ENCODE measurements at regions not wholly inside any gene's neighbourhood (a gene's known extent, or its start where the extent isn't known, plus 50 kb on each side); places are given as distances from the start of the nearest gene placed in this dataset.

DNA sequence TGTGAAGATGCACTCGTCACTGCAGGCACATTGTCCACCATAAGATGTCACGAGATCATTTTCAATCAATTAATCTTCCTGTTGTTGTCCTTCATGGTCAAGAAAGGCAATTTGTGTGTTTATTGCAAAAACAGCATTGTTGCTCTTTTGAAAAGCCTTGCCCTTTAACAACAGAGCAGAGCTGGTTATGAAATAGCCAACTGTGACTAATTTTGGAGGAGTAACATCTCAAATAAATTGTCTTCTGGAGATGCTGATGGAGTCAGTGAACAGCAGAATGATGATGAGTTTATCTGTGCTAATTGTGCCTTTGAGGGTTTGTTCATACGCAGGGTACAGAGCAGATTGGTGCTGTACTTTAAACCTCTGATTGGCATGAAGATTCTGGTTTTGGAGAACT, 88.3 kb upstream of the E2F7 start:
- Histone ChIP-seq H3K27me3 (replicated peaks; ENCODE audit: control insufficient read depth, insufficient read depth, low read length) (no peaks in the 10 kb centered on the region), H3K9me3 (ENCODE audit: control insufficient read depth, low read length) (no peaks in the 10 kb centered on the region), H3K9ac (ENCODE audit: low read length) (no peak overlapping the region), H3K4me3 (ENCODE audit: low read length) (no peak overlapping the region), H3K4me1 (ENCODE audit: control insufficient read depth, insufficient read depth, low read length) (peaks cover 8% of the 10 kb centered on the region), H3K36me3 (ENCODE audit: control insufficient read depth, insufficient read depth, low read length, severe bottlenecking) (no peaks in the 10 kb centered on the region)
- DNase-seq (ENCODE audit: low read depth): peak; percentile 53

DNA sequence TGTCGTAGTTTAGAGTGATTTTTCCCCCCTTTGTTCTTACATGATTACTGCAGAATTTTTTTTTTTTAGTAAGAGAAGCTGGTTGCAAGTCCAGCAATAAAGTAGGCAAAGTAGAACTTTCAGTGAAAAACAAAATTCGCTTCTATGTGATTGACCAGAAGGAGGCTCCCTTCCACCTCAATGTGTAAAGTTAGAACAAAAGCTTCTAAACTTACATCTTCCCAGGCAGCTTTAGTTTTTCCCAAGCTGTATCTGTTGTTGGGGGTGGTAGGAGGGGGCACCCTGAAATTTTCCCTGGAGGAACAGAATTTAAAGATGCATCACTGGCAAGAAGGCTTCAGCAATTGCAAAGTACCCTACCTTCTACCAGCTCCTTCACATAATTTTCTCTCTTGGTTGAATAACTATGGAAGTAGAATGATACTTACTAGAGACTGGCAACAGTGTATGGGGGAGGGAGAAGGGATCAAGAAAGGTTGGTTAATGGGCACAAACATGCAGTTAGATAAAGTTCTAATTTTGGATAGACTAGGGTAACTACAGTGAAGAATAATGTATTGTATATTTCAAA, 87.3 kb upstream of the E2F7 start:
- Histone ChIP-seq H3K4me1 (ENCODE audit: control insufficient read depth, insufficient read depth, low read length) (peaks cover 8% of the 10 kb centered on the region), H3K36me3 (ENCODE audit: control insufficient read depth, insufficient read depth, low read length, severe bottlenecking) (no peaks in the 10 kb centered on the region), H3K4me3 (ENCODE audit: low read length) (no peak overlapping the region), H3K27me3 (replicated peaks; ENCODE audit: control insufficient read depth, insufficient read depth, low read length) (no peaks in the 10 kb centered on the region), H3K9ac (ENCODE audit: low read length) (no peak overlapping the region), H3K9me3 (ENCODE audit: control insufficient read depth, low read length) (no peaks in the 10 kb centered on the region)
- DNase-seq (ENCODE audit: low read depth): peak; percentile 81

DNA sequence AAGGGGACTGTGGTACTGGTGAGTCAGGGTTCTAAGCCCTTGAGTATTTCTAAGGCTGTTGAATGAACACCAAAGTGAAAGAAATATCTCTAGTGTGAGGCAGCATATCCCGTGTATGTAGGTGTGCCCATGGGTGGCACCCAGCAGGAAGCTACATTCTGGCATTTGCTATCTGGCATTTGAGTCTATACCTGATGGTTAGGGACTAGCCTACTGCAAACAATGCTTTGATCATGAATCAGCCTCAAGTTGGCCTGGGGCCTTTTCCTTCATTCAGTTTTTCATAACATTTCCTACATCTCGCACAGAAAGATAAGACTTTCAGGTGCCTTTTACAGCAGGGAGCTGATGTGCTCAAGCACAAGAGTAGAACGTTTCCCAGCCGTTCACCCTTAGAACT, 85.7 kb upstream of the E2F7 start:
- no peaks in the 10 kb centered on the region for H3K9me3 ChIP-seq (ENCODE audit: control insufficient read depth, low read length)
- H3K9ac ChIP-seq (ENCODE audit: low read length): no peak overlapping the region
- H3K36me3 ChIP-seq (ENCODE audit: control insufficient read depth, insufficient read depth, low read length, severe bottlenecking): no peaks in the 10 kb centered on the region
- H3K4me1 ChIP-seq (ENCODE audit: control insufficient read depth, insufficient read depth, low read length): peaks cover 8% of the 10 kb centered on the region
- no peak overlapping the region for H3K4me3 ChIP-seq (ENCODE audit: low read length)
- no peak for DNase-seq (ENCODE audit: low read depth)
- no peaks in the 10 kb centered on the region for H3K27me3 ChIP-seq (replicated peaks; ENCODE audit: control insufficient read depth, insufficient read depth, low read length)

DNA sequence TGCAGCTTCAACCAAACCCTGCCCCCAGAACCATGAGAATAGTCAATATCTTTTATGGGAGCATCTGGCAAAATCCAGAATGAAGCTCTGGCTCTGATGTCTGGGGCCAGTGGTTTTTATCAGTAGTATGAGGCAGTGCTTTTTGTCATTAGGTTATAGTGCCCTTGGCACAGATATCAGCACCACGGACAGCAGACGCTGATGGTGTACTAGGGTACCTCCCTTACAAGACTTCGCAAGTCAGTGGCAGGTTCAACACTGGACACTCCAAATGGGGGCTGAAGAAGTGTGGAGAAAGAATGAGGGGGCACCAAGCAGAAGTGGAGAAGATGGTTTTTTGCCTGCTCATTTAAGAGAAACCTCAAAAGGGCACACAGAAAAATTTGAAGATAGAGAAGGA, 68.2 kb upstream of the E2F7 start:
- Histone ChIP-seq H3K9me3 (ENCODE audit: control insufficient read depth, low read length) (no peaks in the 10 kb centered on the region), H3K36me3 (ENCODE audit: control insufficient read depth, insufficient read depth, low read length, severe bottlenecking) (no peaks in the 10 kb centered on the region), H3K27me3 (replicated peaks; ENCODE audit: control insufficient read depth, insufficient read depth, low read length) (no peaks in the 10 kb centered on the region), H3K9ac (ENCODE audit: low read length) (no peak overlapping the region), H3K4me3 (ENCODE audit: low read length) (no peak overlapping the region), H3K4me1 (ENCODE audit: control insufficient read depth, insufficient read depth, low read length) (no peaks in the 10 kb centered on the region)
- DNase-seq (ENCODE audit: low read depth): peak; percentile 63

DNA sequence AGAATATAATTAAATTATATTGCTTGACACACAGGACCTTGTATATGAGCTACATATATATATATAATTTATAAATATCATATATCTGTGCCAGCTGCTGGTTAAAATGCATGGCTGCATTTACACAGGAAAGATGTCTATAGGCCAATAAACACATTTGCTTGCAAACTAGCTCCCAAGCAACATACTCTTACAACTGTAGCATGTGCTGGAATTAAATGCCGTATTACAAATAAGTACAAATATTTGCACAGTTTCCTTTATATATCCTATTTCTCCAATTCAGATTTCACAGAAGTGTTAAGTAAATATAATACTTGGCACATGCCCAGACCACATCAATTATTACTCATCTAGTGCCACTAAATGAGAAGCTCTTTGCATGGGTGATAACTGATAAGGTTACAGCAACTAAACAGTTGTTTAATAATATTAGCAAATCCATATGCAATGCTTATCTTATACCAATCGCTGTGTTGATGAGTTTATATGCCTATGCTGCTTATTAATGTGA, 66.7 kb upstream of the E2F7 start:
- no peaks in the 10 kb centered on the region for H3K9me3 ChIP-seq (ENCODE audit: control insufficient read depth, low read length)
- DNase-seq (ENCODE audit: low read depth): no peak
- no peak overlapping the region for H3K4me3 ChIP-seq (ENCODE audit: low read length)
- no peaks in the 10 kb centered on the region for H3K36me3 ChIP-seq (ENCODE audit: control insufficient read depth, insufficient read depth, low read length, severe bottlenecking)
- no peak overlapping the region for H3K9ac ChIP-seq (ENCODE audit: low read length)
- H3K4me1 ChIP-seq (ENCODE audit: control insufficient read depth, insufficient read depth, low read length): no peaks in the 10 kb centered on the region
- H3K27me3 ChIP-seq (replicated peaks; ENCODE audit: control insufficient read depth, insufficient read depth, low read length): no peaks in the 10 kb centered on the region

DNA sequence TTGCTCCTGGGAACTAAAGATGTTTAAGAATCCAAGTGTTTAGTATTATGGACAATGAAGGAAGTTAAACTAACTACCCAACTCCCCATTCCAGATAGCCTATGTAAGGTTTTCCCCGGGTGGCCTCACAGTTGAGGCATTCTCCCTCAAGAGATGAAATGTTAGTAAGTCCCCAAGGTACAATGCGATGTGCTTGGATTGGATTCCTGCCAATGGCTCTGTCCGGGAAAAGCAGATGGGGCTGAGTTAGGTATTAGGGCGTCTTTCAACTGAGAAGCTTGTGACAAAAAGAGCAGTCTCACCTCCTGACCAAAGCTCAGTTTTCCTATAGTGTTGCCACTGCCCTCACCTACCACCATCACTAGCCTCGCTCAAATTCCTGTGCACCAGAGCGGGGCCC, 64.8 kb upstream of the E2F7 start:
- Histone ChIP-seq H3K27me3 (replicated peaks; ENCODE audit: control insufficient read depth, insufficient read depth, low read length) (no peaks in the 10 kb centered on the region), H3K9ac (ENCODE audit: low read length) (no peak overlapping the region), H3K4me1 (ENCODE audit: control insufficient read depth, insufficient read depth, low read length) (no peaks in the 10 kb centered on the region), H3K4me3 (ENCODE audit: low read length) (no peak overlapping the region), H3K9me3 (ENCODE audit: control insufficient read depth, low read length) (no peaks in the 10 kb centered on the region), H3K36me3 (ENCODE audit: control insufficient read depth, insufficient read depth, low read length, severe bottlenecking) (no peaks in the 10 kb centered on the region)
- DNase-seq (ENCODE audit: low read depth): no peak

DNA sequence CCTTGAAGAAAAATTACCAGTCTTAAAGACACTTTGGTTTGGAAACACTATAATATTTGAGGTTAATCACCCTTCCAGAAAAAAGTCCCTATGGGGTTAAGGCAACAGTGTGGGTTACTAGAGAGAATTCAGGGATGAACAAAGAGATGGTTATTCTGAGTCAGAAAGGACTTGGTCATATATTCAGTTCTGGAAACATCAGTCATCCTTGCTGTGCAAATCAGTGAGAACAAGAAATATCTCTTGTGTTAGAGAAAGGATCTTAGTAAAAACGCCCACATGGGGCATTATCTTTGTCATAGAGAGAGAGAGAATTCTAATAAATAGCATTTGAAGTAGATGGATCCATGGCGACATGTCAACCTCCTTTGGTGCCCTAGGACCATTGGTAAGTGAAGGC, 59.4 kb upstream of the E2F7 start:
- Histone ChIP-seq H3K9me3 (ENCODE audit: control insufficient read depth, low read length) (no peaks in the 10 kb centered on the region), H3K36me3 (ENCODE audit: control insufficient read depth, insufficient read depth, low read length, severe bottlenecking) (no peaks in the 10 kb centered on the region), H3K4me1 (ENCODE audit: control insufficient read depth, insufficient read depth, low read length) (peaks cover 33% of the 10 kb centered on the region), H3K9ac (ENCODE audit: low read length) (no peak overlapping the region), H3K4me3 (ENCODE audit: low read length) (no peak overlapping the region), H3K27me3 (replicated peaks; ENCODE audit: control insufficient read depth, insufficient read depth, low read length) (no peaks in the 10 kb centered on the region)
- peak; percentile 8 for DNase-seq (ENCODE audit: low read depth)

DNA sequence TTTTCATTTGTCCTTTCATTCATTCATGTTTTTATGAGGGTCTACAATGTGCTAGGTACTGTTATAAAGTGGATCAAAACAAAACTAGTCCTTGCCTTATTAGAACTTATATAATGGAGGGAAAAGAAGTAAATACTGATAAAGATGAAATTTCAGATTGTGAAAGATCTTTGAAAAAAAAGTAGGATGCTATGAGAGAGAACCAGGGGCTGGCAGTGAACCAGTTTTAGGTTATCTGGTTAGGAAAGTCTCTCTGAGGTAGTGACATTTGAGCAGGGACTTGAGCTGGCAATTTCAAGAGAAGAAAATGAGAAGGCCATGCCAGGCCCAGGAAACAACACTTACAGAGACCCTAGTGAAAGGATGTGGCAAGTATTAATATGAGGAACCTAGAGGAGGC, 57.3 kb upstream of the E2F7 start:
- H3K36me3 ChIP-seq (ENCODE audit: control insufficient read depth, insufficient read depth, low read length, severe bottlenecking): no peaks in the 10 kb centered on the region
- DNase-seq (ENCODE audit: low read depth): peak; percentile 55
- H3K9ac ChIP-seq (ENCODE audit: low read length): peak overlapping the region; percentile 52
- no peaks in the 10 kb centered on the region for H3K27me3 ChIP-seq (replicated peaks; ENCODE audit: control insufficient read depth, insufficient read depth, low read length)
- peaks cover 33% of the 10 kb centered on the region for H3K4me1 ChIP-seq (ENCODE audit: control insufficient read depth, insufficient read depth, low read length)
- no peaks in the 10 kb centered on the region for H3K9me3 ChIP-seq (ENCODE audit: control insufficient read depth, low read length)
- peak overlapping the region; percentile 28 for H3K4me3 ChIP-seq (ENCODE audit: low read length)

DNA sequence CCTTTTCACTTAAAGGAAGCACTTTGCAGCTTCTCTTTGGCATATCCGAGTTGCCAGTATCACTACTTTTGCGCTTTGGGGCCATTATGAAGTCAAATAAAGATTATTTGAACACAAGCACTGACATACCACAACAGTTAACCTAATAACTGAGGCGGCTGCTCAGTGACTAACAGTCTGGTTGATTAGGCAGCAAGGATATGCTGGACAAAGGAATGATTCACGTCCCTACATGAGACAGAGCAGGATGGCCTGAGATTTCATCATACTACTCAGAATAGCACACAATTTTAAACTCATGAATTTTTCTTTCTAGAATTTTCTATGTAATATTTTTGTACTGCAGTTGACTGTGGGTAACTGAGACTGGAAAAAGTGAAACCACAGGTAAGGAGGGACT, 56.9 kb upstream of the E2F7 start:
- H3K4me1 ChIP-seq (ENCODE audit: control insufficient read depth, insufficient read depth, low read length): peaks cover 33% of the 10 kb centered on the region
- no peaks in the 10 kb centered on the region for H3K36me3 ChIP-seq (ENCODE audit: control insufficient read depth, insufficient read depth, low read length, severe bottlenecking)
- H3K27me3 ChIP-seq (replicated peaks; ENCODE audit: control insufficient read depth, insufficient read depth, low read length): no peaks in the 10 kb centered on the region
- H3K9ac ChIP-seq (ENCODE audit: low read length): peak overlapping the region; percentile 52
- peak; percentile 91 for DNase-seq (ENCODE audit: low read depth)
- peak overlapping the region; percentile 28 for H3K4me3 ChIP-seq (ENCODE audit: low read length)
- H3K9me3 ChIP-seq (ENCODE audit: control insufficient read depth, low read length): no peaks in the 10 kb centered on the region

DNA sequence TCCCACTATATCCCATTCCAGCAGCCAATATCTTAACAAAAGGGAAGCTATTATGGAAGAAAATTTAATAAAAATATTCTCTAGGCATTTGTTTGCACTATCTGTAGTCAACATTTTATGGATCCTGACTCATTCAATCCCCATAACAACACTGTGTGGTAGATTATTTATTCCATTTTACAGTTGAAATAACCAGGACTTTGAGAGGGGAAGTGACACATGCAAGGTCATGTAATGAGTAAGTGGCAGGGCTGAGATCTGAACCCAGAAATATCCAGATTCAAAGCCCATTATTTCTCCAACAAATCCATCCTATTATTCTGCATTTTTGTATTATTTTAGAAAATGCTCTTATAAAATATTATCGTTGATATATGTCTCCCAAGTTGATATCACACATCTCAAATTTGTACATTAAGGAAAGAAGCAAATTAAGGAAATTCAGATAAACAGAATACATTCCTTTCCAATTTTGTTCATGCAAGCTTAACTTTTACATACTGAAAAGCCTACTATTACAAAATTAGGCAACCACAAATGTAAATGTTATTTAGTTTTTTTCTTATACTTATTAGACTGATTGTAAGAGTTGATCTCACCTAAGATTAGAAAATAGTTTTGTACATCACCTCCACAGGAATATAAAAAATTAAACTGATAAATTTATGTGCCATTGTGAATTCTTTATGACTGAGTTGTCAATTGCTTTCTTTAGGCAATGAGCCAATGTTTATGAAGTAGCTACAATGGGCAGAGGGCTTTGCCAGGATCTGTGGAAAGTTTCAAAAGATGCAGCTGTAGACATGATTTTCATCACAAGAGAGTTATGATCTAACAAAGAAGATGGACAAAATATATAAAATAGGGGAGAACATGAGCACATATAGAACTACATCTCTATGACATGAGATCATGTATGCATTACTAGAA, 55.1 kb upstream of the E2F7 start:
- no peaks in the 10 kb centered on the region for H3K36me3 ChIP-seq (ENCODE audit: control insufficient read depth, insufficient read depth, low read length, severe bottlenecking)
- H3K4me1 ChIP-seq (ENCODE audit: control insufficient read depth, insufficient read depth, low read length): peaks cover 41% of the 10 kb centered on the region
- H3K4me3 ChIP-seq (ENCODE audit: low read length): no peak overlapping the region
- H3K27me3 ChIP-seq (replicated peaks; ENCODE audit: control insufficient read depth, insufficient read depth, low read length): no peaks in the 10 kb centered on the region
- DNase-seq (ENCODE audit: low read depth): peak; percentile 84
- no peaks in the 10 kb centered on the region for H3K9me3 ChIP-seq (ENCODE audit: control insufficient read depth, low read length)
- no peak overlapping the region for H3K9ac ChIP-seq (ENCODE audit: low read length)

DNA sequence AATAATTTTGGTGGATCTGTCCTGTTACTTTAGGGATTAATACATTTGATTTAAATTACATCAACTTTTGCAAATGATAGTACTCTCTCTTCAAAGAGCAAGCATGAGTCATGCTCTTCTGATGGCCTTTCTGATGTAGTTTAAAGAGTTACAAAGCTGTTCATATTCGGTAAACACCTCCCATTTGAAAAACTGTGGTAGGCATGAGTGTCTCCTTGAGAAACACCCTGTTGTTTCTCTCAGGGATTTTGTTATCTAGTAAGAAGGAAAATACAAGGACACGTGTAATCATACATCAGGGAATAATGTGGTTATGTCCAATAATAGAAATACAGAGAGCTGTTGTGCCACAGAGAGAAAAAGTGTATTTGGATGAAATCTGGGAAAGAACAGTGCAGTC, 53.3 kb upstream of the E2F7 start:
- no peaks in the 10 kb centered on the region for H3K27me3 ChIP-seq (replicated peaks; ENCODE audit: control insufficient read depth, insufficient read depth, low read length)
- H3K9ac ChIP-seq (ENCODE audit: low read length): no peak overlapping the region
- no peak overlapping the region for H3K4me3 ChIP-seq (ENCODE audit: low read length)

More for the DNA sequence above, 53.3 kb upstream of the E2F7 start:
- H3K4me1 ChIP-seq (ENCODE audit: control insufficient read depth, insufficient read depth, low read length): peaks cover 41% of the 10 kb centered on the region
- H3K9me3 ChIP-seq (ENCODE audit: control insufficient read depth, low read length): no peaks in the 10 kb centered on the region
- no peaks in the 10 kb centered on the region for H3K36me3 ChIP-seq (ENCODE audit: control insufficient read depth, insufficient read depth, low read length, severe bottlenecking)
- DNase-seq (ENCODE audit: low read depth): no peak
